ENCODE measurements at regions not wholly inside any gene's neighbourhood (a gene's known extent, or its start where the extent isn't known, plus 50 kb on each side); places are given as distances from the start of the nearest gene placed in this dataset.

GRCh38 chr4:128471576-128471975 lies 184.0 kb upstream of the PGRMC2 start (continued):
- TF ChIP-seq KMT2A (CRISPR knock-in tag; IDR thresholded peaks at IDR 0.05) (no peak), GRHL1 (CRISPR knock-in tag; conservative IDR thresholded peaks at IDR 0.05) (no peak), NR3C1 (CRISPR knock-in tag; IDR thresholded peaks at IDR 0.05) (no peak)

- Histone ChIP-seq H3K9me3 (ENCODE audit: low read length) (no peaks in the 10 kb centered on the region), H3K4me1 (ENCODE audit: insufficient read depth, low read length) (no peaks in the 10 kb centered on the region), H3K9ac (ENCODE audit: insufficient read depth, low read depth, low read length) (no peak overlapping the region), H3K27ac (ENCODE audit: extremely low read length, insufficient read depth, low read length) (no peak overlapping the region), H3K4me3 (replicated peaks in 1 of 3; ENCODE audit: insufficient read depth in 1 of 3, low read depth in 2 of 3, low read length in 3 of 3) (no peak overlapping the region), H3K79me2 (ENCODE audit: insufficient read depth, low read length) (no peaks in the 10 kb centered on the region), H2AFZ (ENCODE audit: low read length) (no peak overlapping the region), H3K4me2 (ENCODE audit: low read depth, low read length) (no peak overlapping the region), H3K36me3 (replicated peaks in 1 of 2; ENCODE audit: control insufficient read depth in 1 of 2, insufficient read depth in 2 of 2, low read length in 2 of 2) (no peaks in the 10 kb centered on the region), H4K20me1 (ENCODE audit: insufficient read depth, low read length) (no peaks in the 10 kb centered on the region), H3K27me3 (ENCODE audit: control insufficient read depth in 1 of 2, insufficient read depth in 2 of 2, low read length in 2 of 2) (no peaks in the 10 kb centered on the region)
- POLR2A ChIA-PET, result no interaction called here
- no peak for TF ChIP-seq TFE3 (CRISPR knock-in tag; IDR thresholded peaks at IDR 0.05)
- no peak for TF ChIP-seq MIER2 (CRISPR knock-in tag; IDR thresholded peaks at IDR 0.05)
- TF ChIP-seq MAFF (IDR thresholded peaks at IDR 0.05; ENCODE audit: low read depth, low read length), result peak; percentile 27; the same call in 1 of the 2 replicates
- TF ChIP-seq ZNF232 (CRISPR knock-in tag; IDR thresholded peaks at IDR 0.05; ENCODE audit: borderline replicate concordance), result no peak
- peak in 1 of 2 experiments; percentile 7; a peak in 1 of 4 replicates for TF ChIP-seq MAFK (conservative IDR thresholded peaks at IDR 0.05 in 1 of 2, IDR thresholded peaks at IDR 0.05 in 1 of 2; ENCODE audit: low read length in 2 of 2)
- DNase-seq (ENCODE audit: low spot score) (no peak), ATAC-seq (no peak), FAIRE-seq (no peak)
- intact Hi-C loops (cut with micrococcal nuclease; ENCODE audit: unreplicated experiment), result no loop called here
- 41% methylated on average over 5 of the region's 5 CpGs for WGBS (ENCODE audit: low lambda C conversion rate)
- CTCF ChIA-PET (ENCODE audit: low intra/inter-chr PET ratio, low total read pairs), result no interaction called here
- in situ Hi-C loops (cut with HindIII; ENCODE audit: extremely low pct_ligation_motif_present, low pct_unique_long_range_greater_than_20kb), result no loop called here
- BruUV-seq (replicated peaks), result no TSS peak
Measured at GRCh38 chr4:128470492-128471053, 183.0 kb upstream of the PGRMC2 start.

All from HepG2 (cell line).